Loucy (cell line): ENCODE measurements at regions not wholly inside any gene's neighbourhood (a gene's known extent, or its start where the extent isn't known, plus 50 kb on each side); places are given as distances from the start of the nearest gene placed in this dataset.

Experiments used
- CTCF ChIP-seq: fragments of 200-600 bp; sonication (generic); conservative IDR thresholded peaks from 2 replicates; pipeline ENCODE4 v1.5.1; 2014; ENCODE audit warnings: mild to moderate bottlenecking, antibody characterized with exemption, low read length
- EZH2phosphoT487 ChIP-seq: fragments of 200-600 bp; IDR thresholded peaks from 2 replicates; pipeline ENCODE4 v1.6.1; 2018; ENCODE audit warnings: antibody characterized with exemption, mild to moderate bottlenecking, moderate library complexity, borderline replicate concordance

DNA sequence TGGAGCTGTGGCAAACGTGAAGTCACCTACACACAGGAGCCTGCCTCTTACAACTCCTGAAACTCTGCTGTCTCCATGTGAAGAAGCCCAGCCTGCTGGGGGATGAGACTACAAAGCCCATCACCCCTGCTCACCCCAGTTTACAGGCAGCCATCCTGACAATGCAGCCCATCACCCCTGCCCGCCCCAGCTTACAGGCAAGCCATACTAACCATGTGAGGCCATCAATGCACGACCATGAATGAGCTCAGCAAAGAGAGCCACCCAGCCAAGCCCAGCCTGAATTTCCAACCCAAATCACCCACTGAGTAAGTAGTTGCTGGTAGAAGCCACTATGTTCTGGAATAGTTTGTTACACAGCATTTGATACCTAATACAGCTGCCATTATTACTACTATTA, 185.4 kb upstream of the NSMCE3 start:
- TF ChIP-seq CTCF = no peak
- no peak for TF ChIP-seq EZH2phosphoT487
